ENCODE measurements at regions not wholly inside any gene's neighbourhood (a gene's known extent, or its start where the extent isn't known, plus 50 kb on each side); places are given as distances from the start of the nearest gene placed in this dataset.
"Not testable (repeated sequence)": the region's sequence is repeated elsewhere in the genome, so short reads cannot be mapped to it uniquely, and the experiment has no call there.

DNA sequence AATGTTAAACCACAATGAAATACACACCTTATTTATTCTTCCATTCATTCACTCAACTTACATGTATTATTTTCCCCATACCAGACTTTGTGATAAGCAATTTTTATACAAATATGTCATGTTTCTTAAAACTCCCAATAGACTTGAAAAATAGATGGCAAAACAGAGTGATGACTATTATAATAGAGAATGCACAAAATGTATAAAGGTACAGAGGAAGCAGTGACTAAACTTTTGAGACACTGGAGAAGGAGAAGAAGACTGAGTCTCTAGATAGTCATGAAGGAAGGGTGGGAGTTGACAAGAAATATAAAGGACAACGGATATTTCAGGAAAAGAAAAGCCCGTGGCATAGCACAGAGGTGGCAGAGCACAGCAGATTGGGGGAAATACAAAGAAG is 198.1 kb upstream of the SLC39A10 start:
- Histone ChIP-seq H3K4me1 (ENCODE audit: control insufficient read depth, insufficient read depth, low read length) (no peaks in the 10 kb centered on the region), H3K27ac (ENCODE audit: low read depth, low read length) (no peak overlapping the region), H3K4me3 (ENCODE audit: low read length) (no peak overlapping the region), H3K36me3 (ENCODE audit: control insufficient read depth, insufficient read depth, low read length) (no peaks in the 10 kb centered on the region), H3K9ac (ENCODE audit: low read length) (no peak overlapping the region), H3K27me3 (ENCODE audit: control insufficient read depth, insufficient read depth, low read length) (no peaks in the 10 kb centered on the region)

DNA sequence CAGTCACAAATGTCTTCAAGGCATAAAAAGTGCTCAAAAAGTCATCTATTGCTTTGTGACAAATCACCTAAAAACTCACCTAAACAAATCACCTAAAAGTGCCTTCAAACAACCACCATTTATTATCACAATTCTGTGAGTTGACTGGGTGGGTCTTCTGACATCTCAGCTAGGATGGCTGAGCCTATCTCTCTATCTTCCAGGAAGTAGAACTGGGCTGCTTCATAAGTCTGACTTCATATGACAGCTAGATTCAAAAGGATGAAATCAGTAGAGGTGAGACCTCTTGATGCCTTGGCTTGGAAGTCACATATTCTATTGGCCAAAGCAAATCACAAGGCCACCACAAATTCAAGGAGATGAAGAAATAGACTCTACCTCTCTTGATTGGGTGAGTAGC is 199.2 kb upstream of the SLC39A10 start:
- no peaks in the 10 kb centered on the region for H3K4me1 ChIP-seq (ENCODE audit: control insufficient read depth, insufficient read depth, low read length)
- no peaks in the 10 kb centered on the region for H3K36me3 ChIP-seq (ENCODE audit: control insufficient read depth, insufficient read depth, low read length)
- H3K27me3 ChIP-seq (ENCODE audit: control insufficient read depth, insufficient read depth, low read length) = no peaks in the 10 kb centered on the region
- H3K9ac ChIP-seq (ENCODE audit: low read length) = no peak overlapping the region
- H3K4me3 ChIP-seq (ENCODE audit: low read length) = no peak overlapping the region
- no peak overlapping the region for H3K27ac ChIP-seq (ENCODE audit: low read depth, low read length)

DNA sequence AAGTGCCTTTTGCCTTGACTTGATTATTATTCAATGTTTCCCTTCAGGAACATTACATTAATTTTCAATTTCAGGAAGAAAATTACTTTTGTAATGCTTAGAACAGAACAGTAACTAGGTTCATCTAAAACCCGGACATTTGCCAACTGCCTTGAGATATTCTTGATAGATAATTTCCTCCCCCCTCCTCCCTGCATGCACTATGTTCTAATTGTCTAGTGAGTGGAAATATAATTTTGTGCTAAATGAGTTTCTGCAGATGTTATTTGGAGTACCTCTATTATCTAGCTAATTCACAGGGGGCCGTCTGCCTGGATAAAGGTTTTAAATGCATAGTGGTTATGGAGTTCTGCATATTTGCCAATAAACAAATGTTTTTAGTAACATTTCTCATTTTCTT is 200.3 kb upstream of the SLC39A10 start:
- Histone ChIP-seq H3K4me1 (ENCODE audit: control insufficient read depth, insufficient read depth, low read length) (no peaks in the 10 kb centered on the region), H3K27me3 (ENCODE audit: control insufficient read depth, insufficient read depth, low read length) (no peaks in the 10 kb centered on the region), H3K36me3 (ENCODE audit: control insufficient read depth, insufficient read depth, low read length) (no peaks in the 10 kb centered on the region), H3K4me3 (ENCODE audit: low read length) (no peak overlapping the region), H3K9ac (ENCODE audit: low read length) (no peak overlapping the region), H3K27ac (ENCODE audit: low read depth, low read length) (no peak overlapping the region)

DNA sequence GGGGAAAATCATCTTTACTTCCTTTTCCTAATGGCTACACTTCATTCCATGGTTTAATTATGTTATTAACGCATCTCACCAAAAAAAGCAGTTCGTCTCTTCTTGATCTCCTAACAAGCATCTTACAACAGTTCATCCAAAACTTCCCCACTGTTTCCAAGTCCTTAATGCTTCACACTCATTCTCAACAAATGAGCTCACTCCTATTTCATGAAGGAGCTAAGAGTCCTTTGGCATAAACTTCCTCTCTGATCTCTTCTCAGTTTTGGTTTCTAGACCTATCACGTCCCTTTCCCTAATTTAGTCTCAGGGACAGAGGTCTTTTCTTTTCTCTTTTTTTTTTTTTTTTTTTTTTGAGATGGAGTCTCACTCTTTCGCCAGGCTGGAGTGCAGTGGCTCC is 205.9 kb upstream of the SLC39A10 start:
- no peak overlapping the region for H3K4me3 ChIP-seq (ENCODE audit: low read length)
- no peak overlapping the region for H3K9ac ChIP-seq (ENCODE audit: low read length)
- H3K4me1 ChIP-seq (ENCODE audit: control insufficient read depth, insufficient read depth, low read length) = no peaks in the 10 kb centered on the region
- no peaks in the 10 kb centered on the region for H3K36me3 ChIP-seq (ENCODE audit: control insufficient read depth, insufficient read depth, low read length)
- H3K27ac ChIP-seq (ENCODE audit: low read depth, low read length) = no peak overlapping the region
- no peaks in the 10 kb centered on the region for H3K27me3 ChIP-seq (ENCODE audit: control insufficient read depth, insufficient read depth, low read length)

DNA sequence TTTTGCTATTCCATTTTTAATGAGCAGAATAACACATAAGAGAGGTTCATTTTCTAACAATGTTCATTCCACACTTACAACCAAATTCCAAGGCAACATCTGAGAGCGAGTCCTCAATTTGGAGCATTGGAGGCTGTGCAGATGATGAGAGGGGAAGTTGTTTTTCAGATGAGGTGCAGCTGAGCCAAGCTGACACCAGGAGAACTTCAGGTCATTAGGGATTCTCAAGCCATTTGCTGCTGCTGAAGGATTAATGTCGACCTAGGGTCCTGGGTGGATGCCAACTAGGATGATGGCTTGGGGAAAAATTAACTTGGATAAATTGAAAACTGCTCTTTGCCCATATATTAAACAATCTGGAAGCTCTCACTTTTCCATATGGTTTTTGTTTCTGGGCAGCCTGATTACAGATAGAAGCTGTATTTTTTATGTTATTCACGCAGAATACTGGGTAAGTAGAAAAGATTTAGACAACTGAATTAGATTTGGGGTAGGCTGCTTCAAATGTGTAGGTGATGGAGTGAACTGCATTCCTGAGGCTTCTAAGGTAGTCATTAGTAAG is 206.4 kb upstream of the SLC39A10 start:
- H3K9ac ChIP-seq (ENCODE audit: low read length) = no peak overlapping the region
- no peaks in the 10 kb centered on the region for H3K36me3 ChIP-seq (ENCODE audit: control insufficient read depth, insufficient read depth, low read length)
- no peak overlapping the region for H3K27ac ChIP-seq (ENCODE audit: low read depth, low read length)
- no peaks in the 10 kb centered on the region for H3K4me1 ChIP-seq (ENCODE audit: control insufficient read depth, insufficient read depth, low read length)
- no peak overlapping the region for H3K4me3 ChIP-seq (ENCODE audit: low read length)
- no peaks in the 10 kb centered on the region for H3K27me3 ChIP-seq (ENCODE audit: control insufficient read depth, insufficient read depth, low read length)

DNA sequence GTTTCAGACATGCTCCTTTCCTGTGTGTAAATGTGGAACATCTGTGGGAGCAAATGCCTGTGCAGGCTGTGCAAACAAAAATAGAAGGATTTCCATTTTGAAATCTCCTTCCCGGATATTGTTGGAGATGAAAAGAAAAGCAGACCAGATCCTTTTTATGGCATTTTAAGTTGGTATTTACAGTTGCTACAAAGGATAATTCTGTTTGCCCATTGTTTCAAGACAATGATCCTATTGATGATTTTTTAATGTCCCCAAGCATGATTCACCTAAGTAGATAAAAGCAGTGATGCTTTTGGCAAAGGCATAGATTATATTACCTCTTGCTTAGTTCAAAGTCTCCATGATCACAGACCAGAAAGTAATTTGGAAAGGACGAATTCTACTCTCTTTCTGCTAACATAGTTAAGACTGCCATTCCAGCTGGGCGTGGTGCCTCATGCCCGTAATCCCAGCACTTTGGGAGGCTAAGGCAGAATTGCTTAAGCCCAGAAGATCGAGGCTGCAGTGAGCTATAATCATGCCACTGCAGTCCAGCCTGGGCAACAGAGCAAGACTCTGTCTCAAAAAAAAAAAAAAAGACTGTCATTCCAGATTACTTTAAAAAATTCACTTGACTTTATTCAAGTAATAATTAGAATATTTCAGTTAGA is 209.6 kb upstream of the SLC39A10 start:
- H3K9ac ChIP-seq (ENCODE audit: low read length) = no peak overlapping the region
- H3K4me1 ChIP-seq (ENCODE audit: control insufficient read depth, insufficient read depth, low read length) = no peaks in the 10 kb centered on the region
- H3K27ac ChIP-seq (ENCODE audit: low read depth, low read length) = no peak overlapping the region

DNA sequence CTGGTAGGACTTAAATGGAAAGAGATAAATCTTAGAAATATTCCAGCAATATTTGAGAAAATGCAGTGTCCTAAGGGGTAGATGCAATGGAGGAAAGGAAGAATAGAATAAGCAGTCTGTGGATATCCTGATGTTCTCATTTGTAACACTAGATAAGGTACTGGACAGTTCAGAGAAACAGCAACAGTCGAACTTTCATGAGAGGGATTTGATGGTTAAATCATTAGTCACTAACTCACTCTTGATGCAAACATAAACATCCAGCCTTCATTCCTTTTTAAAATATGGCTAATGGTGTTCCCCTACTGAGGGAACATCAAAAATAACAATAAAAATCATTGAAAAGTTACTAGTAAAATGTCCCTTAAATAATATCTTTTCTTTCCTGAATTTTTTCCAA is 211.4 kb upstream of the SLC39A10 start:
- no peak overlapping the region for H3K27ac ChIP-seq (ENCODE audit: low read depth, low read length)
- H3K36me3 ChIP-seq (ENCODE audit: control insufficient read depth, insufficient read depth, low read length) = no peaks in the 10 kb centered on the region
- no peaks in the 10 kb centered on the region for H3K4me1 ChIP-seq (ENCODE audit: control insufficient read depth, insufficient read depth, low read length)
- H3K27me3 ChIP-seq (ENCODE audit: control insufficient read depth, insufficient read depth, low read length) = no peaks in the 10 kb centered on the region
- no peak overlapping the region for H3K9ac ChIP-seq (ENCODE audit: low read length)
- H3K4me3 ChIP-seq (ENCODE audit: low read length) = no peak overlapping the region

More for the DNA sequence above, 209.6 kb upstream of the SLC39A10 start:
- H3K36me3 ChIP-seq (ENCODE audit: control insufficient read depth, insufficient read depth, low read length) = no peaks in the 10 kb centered on the region
- H3K27me3 ChIP-seq (ENCODE audit: control insufficient read depth, insufficient read depth, low read length) = no peaks in the 10 kb centered on the region
- H3K4me3 ChIP-seq (ENCODE audit: low read length) = no peak overlapping the region

DNA sequence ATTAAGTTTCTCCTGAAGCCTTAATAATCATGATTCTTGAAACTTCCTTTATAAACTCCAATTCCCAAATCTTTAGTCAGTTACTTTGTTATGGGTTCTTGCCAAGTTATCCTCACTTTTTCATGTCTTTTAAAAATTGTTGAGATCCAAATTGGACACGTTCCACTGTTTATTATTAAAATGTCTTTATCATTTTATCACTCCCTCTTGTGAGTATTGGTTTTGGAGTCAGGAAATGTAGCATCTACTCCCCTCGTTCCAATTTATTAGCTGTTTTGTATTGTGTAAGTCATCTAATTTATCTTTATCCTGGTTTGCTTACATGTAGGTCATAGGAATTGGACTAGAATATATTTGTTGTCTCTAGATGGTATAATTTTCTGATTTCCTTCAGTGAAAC is 213.1 kb upstream of the SLC39A10 start:
- Histone ChIP-seq H3K27me3 (ENCODE audit: control insufficient read depth, insufficient read depth, low read length) (no peaks in the 10 kb centered on the region), H3K4me3 (ENCODE audit: low read length) (no peak overlapping the region), H3K4me1 (ENCODE audit: control insufficient read depth, insufficient read depth, low read length) (no peaks in the 10 kb centered on the region), H3K9ac (ENCODE audit: low read length) (no peak overlapping the region), H3K36me3 (ENCODE audit: control insufficient read depth, insufficient read depth, low read length) (no peaks in the 10 kb centered on the region), H3K27ac (ENCODE audit: low read depth, low read length) (no peak overlapping the region)

DNA sequence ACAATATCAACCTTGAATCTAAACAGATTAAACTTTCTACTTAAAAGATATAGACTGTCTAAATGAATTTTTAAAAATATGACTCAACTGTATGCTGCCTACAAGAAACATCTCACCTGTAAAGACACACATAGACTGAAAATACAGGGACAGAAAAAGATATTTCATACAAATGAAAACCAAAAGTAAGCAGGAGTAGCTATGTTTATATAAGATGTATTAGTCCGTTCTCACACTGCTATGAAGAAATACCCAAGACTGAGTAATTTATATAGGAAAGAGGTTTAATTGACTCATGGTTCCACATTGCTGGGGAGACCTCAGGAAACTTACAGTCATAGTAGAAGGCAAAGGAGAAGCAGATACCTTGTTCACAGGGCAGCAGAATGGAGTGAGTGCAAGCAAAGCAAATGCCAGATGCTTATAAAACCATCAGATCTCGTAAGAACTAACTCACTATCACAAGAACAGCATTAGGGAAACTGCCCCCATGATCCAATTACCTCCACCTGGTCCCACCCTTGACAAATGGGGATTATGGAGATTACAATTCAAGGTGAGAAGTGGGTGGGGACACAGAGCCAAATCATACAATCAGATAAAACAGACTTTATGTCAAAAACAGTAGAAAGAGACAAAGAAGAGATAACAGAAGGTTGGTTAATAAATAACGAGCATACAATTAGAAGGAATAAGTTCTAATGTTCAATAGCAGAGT is 214.4 kb upstream of the SLC39A10 start:
- Histone ChIP-seq H3K4me3 (ENCODE audit: low read length) (no peak overlapping the region), H3K27me3 (ENCODE audit: control insufficient read depth, insufficient read depth, low read length) (no peaks in the 10 kb centered on the region), H3K4me1 (ENCODE audit: control insufficient read depth, insufficient read depth, low read length) (no peaks in the 10 kb centered on the region), H3K36me3 (ENCODE audit: control insufficient read depth, insufficient read depth, low read length) (no peaks in the 10 kb centered on the region), H3K9ac (ENCODE audit: low read length) (no peak overlapping the region), H3K27ac (ENCODE audit: low read depth, low read length) (no peak overlapping the region)

- Histone ChIP-seq H3K9ac (ENCODE audit: low read length) (no peak overlapping the region), H3K27me3 (ENCODE audit: control insufficient read depth, insufficient read depth, low read length) (no peaks in the 10 kb centered on the region), H3K27ac (ENCODE audit: low read depth, low read length) (no peak overlapping the region), H3K4me1 (ENCODE audit: control insufficient read depth, insufficient read depth, low read length) (no peaks in the 10 kb centered on the region), H3K36me3 (ENCODE audit: control insufficient read depth, insufficient read depth, low read length) (no peaks in the 10 kb centered on the region), H3K4me3 (ENCODE audit: low read length) (no peak overlapping the region)
Measured at GRCh38 chr2:195438692-195439091, 218.3 kb upstream of the SLC39A10 start.

GRCh38 chr2:195437521-195437920 is 219.5 kb upstream of the SLC39A10 start:
- no peak overlapping the region for H3K27ac ChIP-seq (ENCODE audit: low read depth, low read length)
- H3K36me3 ChIP-seq (ENCODE audit: control insufficient read depth, insufficient read depth, low read length) = no peaks in the 10 kb centered on the region
- H3K4me3 ChIP-seq (ENCODE audit: low read length) = no peak overlapping the region
- no peaks in the 10 kb centered on the region for H3K27me3 ChIP-seq (ENCODE audit: control insufficient read depth, insufficient read depth, low read length)
- no peaks in the 10 kb centered on the region for H3K4me1 ChIP-seq (ENCODE audit: control insufficient read depth, insufficient read depth, low read length)
- no peak overlapping the region for H3K9ac ChIP-seq (ENCODE audit: low read length)

- Histone ChIP-seq H3K27ac (ENCODE audit: low read depth, low read length) (no peak overlapping the region), H3K4me1 (ENCODE audit: control insufficient read depth, insufficient read depth, low read length) (no peaks in the 10 kb centered on the region)
Measured at GRCh38 chr2:195434346-195434745, 222.7 kb upstream of the SLC39A10 start.

GRCh38 chr2:195433729-195434128 is 223.3 kb upstream of the SLC39A10 start:
- not testable (repeated sequence) for H3K9ac ChIP-seq (ENCODE audit: low read length); H3K36me3 ChIP-seq (ENCODE audit: control insufficient read depth, insufficient read depth, low read length); H3K27me3 ChIP-seq (ENCODE audit: control insufficient read depth, insufficient read depth, low read length); H3K4me3 ChIP-seq (ENCODE audit: low read length); H3K27ac ChIP-seq (ENCODE audit: low read depth, low read length); H3K4me1 ChIP-seq (ENCODE audit: control insufficient read depth, insufficient read depth, low read length)

More at GRCh38 chr2:195434346-195434745, 222.7 kb upstream of the SLC39A10 start:
- no peaks in the 10 kb centered on the region for H3K27me3 ChIP-seq (ENCODE audit: control insufficient read depth, insufficient read depth, low read length)
- no peaks in the 10 kb centered on the region for H3K36me3 ChIP-seq (ENCODE audit: control insufficient read depth, insufficient read depth, low read length)
- H3K4me3 ChIP-seq (ENCODE audit: low read length) = no peak overlapping the region
- no peak overlapping the region for H3K9ac ChIP-seq (ENCODE audit: low read length)
